ENCODE measurements at regions not wholly inside any gene's neighbourhood (a gene's known extent, or its start where the extent isn't known, plus 50 kb on each side); places are given as distances from the start of the nearest gene placed in this dataset.

GRCh38 chr13:65768545-65768944, 1461.6 kb downstream of the PCDH9 start:
- no peak for TF ChIP-seq ZNF768 (CRISPR knock-in tag; IDR thresholded peaks at IDR 0.05)
- no peak for TF ChIP-seq MEF2D (CRISPR knock-in tag; IDR thresholded peaks at IDR 0.05)
- no peak for TF ChIP-seq MYNN (CRISPR knock-in tag; IDR thresholded peaks at IDR 0.05; ENCODE audit: low read depth)
